C4-2B (cell line): ENCODE measurements at regions not wholly inside any gene's neighbourhood (a gene's known extent, or its start where the extent isn't known, plus 50 kb on each side); places are given as distances from the start of the nearest gene placed in this dataset.

Experiments used
- CTCF ChIP-seq: fragments of 450-650 bp; conservative IDR thresholded peaks from 2 replicates; pipeline ENCODE4 v1.5.1; 2017; ENCODE audit warnings: mild to moderate bottlenecking
- ZFX ChIP-seq: fragments of 450-650 bp; IDR thresholded peaks from 2 replicates; pipeline ENCODE4 v1.6.1; 2017

GRCh38 chr20:53795170-53795569 lies 201.5 kb upstream of the ZNF217 start:
- TF ChIP-seq CTCF (no peak), ZFX (no peak)
